Ramos (cell line): ENCODE measurements at regions not wholly inside any gene's neighbourhood (a gene's known extent, or its start where the extent isn't known, plus 50 kb on each side); places are given as distances from the start of the nearest gene placed in this dataset.
"Not testable (repeated sequence)": the region's sequence is repeated elsewhere in the genome, so short reads cannot be mapped to it uniquely, and the experiment has no call there.

Source experiments
- in situ Hi-C: fragments of 300-500 bp; cut with MboI; formaldehyde crosslinking; loops from one replicate; pipeline ENCODE4 v1.14.3; 2022; ENCODE audit warnings: low sequenced_read_pairs; ENCODE audit not compliant: unreplicated experiment

DNA sequence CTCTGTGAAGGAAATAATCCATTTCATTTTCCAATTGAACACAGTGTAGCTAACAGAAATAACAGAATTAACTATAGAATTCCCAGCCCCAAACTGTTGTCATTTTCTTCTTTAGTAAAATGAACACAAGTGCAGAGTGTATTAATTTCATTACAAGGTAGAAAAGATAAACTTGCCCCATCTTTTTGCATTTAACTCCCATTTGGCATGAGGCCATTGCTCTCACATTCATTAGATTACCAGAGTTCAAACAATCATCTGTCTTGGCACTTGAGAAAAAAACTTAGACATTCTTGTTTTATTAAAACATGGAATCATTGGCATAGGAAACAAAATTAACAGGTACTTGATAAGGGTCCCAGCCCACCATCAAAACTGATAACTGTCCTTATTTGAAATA lies 821.5 kb upstream of the C9orf72 start:
- in situ Hi-C loops, result no loop called here

DNA sequence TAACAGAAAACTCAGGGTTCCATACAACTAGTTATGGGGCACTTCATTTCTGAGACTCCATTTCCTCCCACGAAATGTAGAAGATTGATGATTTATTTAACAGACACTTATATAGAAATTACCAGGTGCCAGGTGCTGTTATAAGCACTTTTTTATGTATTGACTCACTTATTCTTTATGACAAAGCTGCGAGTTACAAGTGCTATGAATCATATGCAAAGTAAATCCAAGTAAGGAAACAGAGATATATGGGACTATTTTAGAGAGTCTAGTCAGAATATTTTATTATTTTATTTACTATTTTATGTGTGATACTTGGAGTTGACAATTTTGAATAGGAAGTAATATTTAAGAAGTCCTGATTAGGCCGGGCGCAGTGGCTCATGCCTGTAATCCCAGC lies 822.8 kb upstream of the C9orf72 start:
- in situ Hi-C loops, result no loop called here

DNA sequence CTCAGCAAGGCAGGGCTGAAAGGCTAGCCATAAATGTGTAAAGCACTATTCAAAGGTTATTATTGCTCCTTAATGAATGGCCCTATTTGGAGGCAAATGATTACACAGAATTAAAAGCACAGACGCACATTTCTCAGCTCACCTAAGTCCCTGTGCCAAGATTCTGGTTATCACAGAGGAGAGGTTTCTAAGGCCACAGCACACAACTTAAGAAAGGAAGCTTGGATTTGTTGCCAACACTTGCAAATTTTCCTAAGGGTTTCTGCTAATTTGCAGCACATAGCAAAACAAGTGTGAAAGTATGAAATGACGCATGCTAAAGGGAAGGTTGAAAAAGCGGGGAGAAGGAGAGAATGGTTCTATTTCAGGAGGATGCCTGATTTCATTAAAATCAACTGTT lies 834.1 kb upstream of the C9orf72 start:
- in situ Hi-C loops, result no loop called here

DNA sequence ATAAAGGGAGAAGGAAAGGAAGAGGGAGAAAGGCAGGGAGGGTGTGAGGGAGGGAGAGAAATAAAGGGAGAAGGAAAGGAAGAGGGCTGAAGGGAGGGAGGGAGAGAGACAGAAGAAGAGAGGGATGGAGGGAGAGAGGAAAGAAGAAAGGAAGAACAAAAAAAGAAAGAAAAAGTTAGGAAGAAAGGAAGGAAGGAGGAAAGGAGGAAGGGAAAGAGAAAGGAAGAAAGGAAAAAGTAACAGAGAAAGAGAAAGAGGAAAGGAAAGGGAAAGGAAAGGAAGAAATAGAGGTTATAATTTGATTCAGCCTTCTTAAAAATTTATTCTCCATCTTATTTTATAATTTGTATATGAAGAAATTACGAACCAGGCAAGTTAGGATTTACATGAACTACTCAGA lies 836.6 kb upstream of the C9orf72 start:
- in situ Hi-C loops, result no loop called here

DNA sequence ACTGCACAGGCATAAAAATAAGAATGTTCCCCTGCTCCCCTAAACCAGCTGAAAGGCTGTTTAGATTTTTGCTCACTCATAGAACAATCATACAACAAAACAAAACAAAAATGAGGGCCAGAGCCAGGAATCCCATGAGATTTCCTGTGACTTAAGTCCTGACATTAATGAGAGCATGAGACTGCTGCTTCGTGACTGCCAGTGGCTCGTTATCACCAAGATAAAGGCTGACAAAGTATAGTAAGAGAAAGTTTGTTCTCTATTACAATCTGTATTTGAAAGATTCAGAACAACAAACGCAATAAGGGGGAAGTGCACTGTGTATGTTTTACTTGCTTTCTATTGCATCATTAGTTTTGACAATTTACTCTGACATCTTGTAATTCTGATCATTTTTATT lies 837.1 kb upstream of the C9orf72 start:
- in situ Hi-C loops, result no loop called here

DNA sequence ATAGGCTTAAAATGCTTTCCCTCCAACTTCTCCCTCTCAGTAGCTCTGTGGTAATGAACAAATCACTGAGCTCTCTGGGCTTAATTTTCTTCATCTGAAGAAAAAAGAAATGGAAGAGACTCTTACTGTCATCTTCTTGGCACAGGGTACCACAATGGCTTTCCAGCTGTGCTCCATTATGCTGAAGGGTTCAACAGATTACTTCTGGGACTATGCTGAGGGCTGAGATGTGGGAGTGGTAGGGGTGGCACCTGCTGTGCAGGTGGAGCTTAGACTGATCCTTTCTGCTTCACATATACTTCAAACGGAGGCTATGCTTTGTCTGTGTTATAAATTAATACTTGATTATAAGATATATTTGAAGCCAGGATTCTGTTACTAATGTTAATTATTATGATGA lies 840.2 kb upstream of the C9orf72 start:
- in situ Hi-C loops, result no loop called here

DNA sequence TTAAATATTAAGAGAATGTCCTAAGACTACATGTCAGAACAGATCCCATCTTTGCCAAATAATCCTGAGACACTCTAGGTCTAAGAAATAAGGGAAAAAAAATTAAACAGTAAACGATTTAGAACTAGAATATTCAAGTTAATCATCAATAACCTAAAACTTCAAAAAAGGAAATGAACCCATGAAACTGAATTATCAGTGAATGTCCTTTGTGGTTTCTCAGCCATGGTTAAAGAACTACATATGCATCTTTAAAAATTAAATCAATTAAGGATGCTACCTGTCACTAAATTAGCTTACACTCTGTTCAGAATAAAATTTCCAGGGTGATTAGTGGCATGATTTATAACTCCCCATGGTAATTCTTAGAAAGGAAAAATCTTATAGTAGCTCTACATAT lies 850.0 kb upstream of the C9orf72 start:
- in situ Hi-C loops, result no loop called here

DNA sequence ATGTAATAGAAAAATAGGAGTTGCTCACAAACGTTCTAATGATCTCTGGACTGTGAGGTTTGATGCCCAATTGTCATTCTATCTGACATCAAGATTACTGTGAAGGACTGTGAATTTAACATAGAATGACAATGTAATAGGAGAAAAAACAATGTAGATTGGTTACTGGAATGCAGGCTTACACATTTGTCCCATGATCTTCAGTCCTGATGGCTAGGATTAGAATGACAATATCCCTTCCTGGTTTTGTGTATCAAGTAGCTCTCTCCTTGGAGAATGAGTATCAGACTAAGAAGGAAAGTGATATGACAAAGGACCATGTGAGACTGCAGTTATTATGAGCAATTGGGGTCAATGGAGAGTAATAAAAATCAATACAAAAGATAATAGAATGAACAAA lies 862.2 kb upstream of the C9orf72 start:
- in situ Hi-C loops, result no loop called here

DNA sequence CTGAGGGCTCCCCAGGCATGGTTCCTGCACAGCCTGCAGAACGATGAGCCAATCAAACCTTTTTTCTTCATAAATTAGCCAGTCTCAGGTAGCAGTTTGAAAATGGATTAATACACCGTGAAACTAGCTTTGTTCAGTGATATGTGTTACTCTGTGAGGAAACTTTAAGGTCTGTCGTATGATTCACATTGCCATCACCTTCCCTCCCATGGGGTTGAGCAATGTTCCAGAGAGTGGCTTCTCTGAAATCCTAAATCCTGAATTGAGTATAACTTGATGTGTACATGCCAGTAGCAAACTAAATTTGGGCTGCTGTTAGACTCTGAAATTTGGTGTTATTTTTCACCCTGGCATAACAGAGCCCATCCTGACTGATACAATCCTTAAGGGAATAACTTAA lies 866.4 kb upstream of the C9orf72 start:
- in situ Hi-C loops, result no loop called here

GRCh38 chr9:28443461-28443860 lies 870.2 kb upstream of the C9orf72 start:
- in situ Hi-C loops, result no loop called here

GRCh38 chr9:28444637-28445036 lies 871.4 kb upstream of the C9orf72 start:
- in situ Hi-C loops, result no loop called here

DNA sequence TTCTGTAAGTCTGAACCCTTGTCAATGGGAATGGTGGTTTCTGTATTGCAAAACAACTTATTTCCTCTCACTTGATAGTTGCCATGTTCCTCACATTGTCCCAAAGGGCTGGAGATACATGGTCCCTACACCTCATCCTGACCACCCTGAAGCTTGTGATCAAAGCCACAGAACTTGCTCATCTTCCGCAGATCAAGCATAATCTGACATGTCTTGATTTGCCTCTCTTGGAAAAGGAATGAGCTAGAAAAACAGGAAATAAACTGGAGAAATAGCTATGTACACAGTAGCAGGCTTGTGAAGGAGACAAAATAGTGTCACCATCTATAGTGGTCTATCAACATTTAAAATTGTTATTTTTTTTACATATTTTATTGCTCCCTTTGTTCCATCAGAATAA lies 871.9 kb upstream of the C9orf72 start:
- in situ Hi-C loops, result no loop called here

GRCh38 chr9:28453918-28454317 lies 880.6 kb upstream of the C9orf72 start:
- in situ Hi-C loops, result no loop called here

GRCh38 chr9:28456861-28457260 lies 883.6 kb upstream of the C9orf72 start:
- in situ Hi-C loops, result no loop called here

- in situ Hi-C loops, result no loop called here
Measured at GRCh38 chr9:28464481-28465216, 891.4 kb upstream of the C9orf72 start.

- in situ Hi-C loops, result no loop called here
Measured at GRCh38 chr9:28471261-28471660, 898.0 kb upstream of the C9orf72 start.

GRCh38 chr9:28487561-28487960 lies 914.3 kb upstream of the C9orf72 start:
- in situ Hi-C loops, result no loop called here

GRCh38 chr9:28491121-28491520 lies 917.8 kb upstream of the C9orf72 start:
- in situ Hi-C loops, result no loop called here

- in situ Hi-C loops, result not testable (repeated sequence)
Measured at GRCh38 chr9:28498168-28498567, 924.9 kb upstream of the C9orf72 start.

GRCh38 chr9:28502189-28502588 lies 928.9 kb upstream of the C9orf72 start:
- in situ Hi-C loops, result no loop called here

DNA sequence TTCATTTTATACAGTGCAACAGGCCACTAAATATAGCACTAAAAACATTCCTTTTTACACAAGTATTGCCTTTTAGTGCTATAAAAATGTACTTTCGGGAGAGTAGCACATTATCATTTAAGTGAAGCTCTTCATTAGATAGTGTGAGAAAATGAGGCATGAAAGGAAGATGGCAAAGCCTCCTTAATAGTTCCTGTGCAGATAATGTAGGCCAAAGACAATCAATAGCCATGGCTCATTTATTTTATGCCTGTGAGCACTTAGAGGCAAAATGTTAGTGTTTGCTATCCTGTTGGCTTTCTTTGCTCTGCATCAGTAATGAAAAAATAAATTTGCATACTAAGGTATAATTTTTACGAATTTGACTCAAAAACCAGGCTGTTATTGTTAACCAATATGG lies 929.5 kb upstream of the C9orf72 start:
- in situ Hi-C loops, result no loop called here

- in situ Hi-C loops, result no loop called here
Measured at GRCh38 chr9:28503573-28503972, 930.3 kb upstream of the C9orf72 start.

- in situ Hi-C loops, result no loop called here
Measured at GRCh38 chr9:28518439-28518838, 945.2 kb upstream of the C9orf72 start.
